Smooth muscle cell of the brain vasculature (primary cell): ENCODE measurements at regions not wholly inside any gene's neighbourhood (a gene's known extent, or its start where the extent isn't known, plus 50 kb on each side); places are given as distances from the start of the nearest gene placed in this dataset.
"Not testable (repeated sequence)": the region's sequence is repeated elsewhere in the genome, so short reads cannot be mapped to it uniquely, and the experiment has no call there.

ENCODE experiments used
- DNase-seq: peaks from one replicate; pipeline ENCODE4 v3.0.0-alpha.2; 2012; ENCODE audit warnings: low read depth, low spot score

DNA sequence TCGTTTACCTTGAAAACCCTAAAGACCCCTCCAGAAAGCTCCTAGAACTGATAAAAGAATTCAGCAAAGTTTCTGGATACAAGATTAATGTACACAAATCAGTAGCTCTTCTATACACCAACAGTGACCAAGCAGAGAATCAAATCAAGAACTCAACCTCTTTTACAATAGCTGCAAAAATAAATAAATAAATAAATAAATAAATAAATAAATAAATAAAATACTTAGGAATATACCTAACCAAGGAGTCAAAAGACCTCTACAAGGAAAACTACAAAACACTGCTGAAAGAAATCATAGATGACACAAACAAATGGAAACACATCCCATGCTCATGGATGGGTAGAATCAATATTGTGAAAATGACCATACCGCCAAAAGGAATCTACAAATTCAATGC, 186.8 kb upstream of the EOLA2 start:
- DNase-seq: not testable (repeated sequence)

DNA sequence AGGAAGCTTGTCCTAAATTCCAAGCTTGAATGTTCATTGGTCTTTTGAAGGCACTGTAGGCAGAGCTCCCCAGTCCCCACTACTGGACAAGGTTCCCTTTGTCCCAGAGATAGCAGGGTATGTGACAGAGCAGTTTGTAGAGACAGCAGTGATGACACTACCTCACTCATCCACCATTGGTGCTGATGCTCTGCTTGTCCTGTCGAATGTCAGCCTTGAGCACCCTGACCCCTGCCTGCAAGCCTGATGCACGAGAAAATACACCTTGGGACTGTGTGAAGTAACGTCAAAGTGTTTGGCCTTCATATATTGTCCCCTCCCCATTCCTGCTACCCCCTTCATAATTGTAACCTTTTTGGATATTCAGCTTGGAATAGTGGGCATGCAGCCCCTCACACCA, 188.9 kb upstream of the EOLA2 start:
- DNase-seq: no peak

DNA sequence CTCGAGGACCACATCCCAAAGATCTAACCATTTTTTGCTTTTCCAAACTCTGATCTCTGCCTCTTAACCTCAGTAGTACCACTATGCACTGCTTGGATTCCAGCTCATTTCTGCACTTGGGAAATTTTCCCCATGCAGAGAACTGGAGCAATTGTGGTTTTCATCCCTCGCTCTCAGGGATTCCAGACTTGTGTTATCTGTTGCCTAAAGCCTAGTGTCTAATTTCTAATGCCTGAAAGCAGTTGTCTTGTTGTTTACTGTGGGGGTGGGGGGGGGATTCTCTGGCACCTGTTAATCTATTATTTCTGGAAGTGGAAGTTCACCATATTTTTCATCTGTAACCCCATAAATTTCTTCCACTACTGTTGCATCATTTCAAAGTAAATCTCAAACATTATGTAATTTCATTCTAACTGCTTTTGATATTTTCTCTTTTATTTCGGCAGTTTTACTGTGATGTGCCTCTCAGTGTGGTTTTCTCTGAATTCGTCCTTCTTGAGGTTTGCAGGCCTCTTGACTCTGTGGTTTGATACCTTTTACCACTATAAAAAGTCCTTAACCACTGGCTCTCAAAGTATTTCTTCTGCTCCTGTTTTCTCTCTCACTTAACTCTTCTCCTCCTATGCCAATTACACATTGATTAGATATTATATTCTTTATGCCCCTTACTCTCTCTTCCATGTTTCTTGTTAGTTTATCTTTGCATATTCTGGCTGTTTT, 205.6 kb upstream of the EOLA2 start:
- DNase-seq: no peak

DNA sequence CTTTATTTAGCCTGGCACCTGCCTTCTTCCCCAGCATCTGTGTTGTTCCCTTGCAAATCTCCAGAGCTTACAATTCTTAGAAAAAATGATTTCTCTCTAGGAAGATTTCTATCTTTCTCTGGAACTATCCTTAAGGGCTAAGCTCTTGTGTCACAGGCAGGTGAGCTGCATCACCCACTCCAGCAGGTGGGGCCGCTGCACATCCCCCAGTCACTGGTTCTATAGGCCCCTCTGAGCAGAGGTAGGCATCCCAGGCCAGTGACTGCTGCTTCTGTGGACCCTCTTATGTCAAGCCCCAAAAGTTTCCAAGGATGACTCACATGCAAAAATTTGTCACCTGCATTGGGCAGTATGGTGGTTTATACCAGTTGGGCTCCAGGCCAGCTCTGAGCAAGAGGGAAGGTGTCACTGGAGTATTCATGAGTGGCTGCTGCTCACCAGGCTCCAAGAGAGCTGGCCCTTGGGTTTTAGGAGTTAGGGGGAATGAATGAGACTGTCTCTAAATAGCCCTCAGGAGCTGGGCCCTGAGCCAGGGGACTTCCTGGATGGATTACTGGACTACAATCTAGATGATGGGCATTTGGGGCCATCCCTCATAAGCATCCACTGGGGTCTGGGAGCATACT, 208.1 kb upstream of the EOLA2 start:
- DNase-seq: no peak

DNA sequence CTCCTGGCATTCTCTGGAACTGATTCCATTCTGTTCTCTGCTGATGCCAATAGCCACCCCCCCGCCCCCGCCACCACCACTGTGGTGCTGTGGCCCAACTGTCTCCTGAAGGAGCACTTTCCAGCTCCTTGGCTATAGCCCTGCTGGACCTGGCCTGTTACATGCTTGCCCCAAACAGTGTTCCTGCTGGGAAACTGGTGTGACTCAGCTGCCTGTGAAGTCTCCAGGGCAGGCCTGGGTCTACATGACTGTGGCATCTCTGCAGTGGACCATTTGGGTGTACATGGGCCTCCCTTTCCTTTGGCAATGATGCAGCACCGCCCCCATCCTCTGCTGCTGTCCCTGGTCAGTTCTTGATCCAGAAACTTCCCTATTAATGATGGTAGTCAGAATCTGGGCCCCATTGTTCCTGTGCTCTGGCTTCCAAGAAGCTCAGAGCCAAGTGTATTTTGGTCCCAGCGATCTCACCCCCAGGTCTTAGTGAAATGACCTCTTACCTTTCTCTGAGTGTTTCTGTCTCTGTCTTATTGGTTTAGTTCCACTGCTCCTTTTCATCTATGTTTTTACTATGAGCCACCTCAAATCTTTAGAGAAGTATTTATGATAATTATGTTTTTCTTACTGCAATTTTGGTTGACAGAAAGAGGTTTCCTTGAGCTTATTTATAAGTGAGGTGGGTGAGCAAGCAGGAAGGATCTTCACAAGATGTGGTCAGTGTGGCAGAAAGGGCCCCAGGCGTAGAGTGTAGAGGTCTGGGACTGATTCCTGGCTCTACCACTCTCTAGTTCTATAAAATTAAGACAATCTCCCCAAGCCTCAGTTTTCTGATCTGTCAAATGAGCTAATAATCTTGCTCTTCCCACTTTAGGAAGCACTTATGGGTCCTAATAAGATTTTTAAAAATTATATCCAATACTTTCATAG, 210.7 kb upstream of the EOLA2 start:
- DNase-seq: no peak

DNA sequence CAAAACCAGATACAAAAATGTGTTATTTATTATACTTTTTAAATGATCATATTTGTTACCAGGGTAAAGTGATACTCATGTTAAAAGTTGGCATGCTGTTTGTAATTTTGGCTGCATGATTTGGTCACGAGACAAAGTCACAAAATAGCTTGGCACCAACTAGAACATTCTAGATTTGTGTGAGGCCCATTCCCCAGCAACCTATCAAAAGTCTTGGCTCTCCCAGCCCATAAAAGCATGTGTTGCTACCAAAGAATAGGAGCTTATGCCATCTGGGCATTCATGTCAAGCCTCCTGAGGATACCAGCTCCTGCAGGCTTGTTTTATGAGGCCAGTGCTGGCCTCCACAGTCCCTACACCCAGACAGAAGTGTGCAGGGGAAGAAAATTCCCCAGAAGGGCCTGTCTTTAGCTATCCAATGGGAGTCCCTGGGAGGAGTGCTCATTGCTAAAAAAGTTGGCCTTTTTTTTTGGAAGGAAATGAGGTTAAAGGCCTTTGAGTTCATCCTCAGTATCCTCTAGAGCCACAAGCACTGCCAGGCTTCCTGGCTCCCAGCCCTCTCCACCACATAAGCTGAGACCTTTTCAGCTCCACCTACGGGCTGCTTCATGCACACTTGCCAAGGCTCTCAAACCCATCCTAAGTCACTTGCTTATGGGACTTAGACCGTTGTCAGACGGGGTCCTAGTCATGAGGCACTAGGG, 211.9 kb upstream of the EOLA2 start:
- DNase-seq: no peak

DNA sequence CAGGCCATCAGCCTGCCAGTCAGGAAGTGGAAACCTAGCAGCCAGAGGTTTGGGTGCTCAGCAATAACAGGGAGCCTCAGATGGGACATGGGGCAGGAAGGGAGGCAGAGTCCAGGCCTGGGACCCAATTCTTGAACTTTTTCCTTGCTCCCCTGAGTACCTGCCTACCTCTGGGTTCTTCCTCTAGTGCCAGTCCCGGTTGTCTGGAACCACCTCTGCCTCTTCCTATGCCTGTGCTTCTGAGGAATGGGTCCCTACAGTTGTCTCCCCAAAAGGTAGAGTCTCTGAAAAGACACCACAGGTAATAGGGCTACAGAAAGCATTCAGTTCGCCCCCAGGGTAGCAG, 212.4 kb upstream of the MAMLD1 start:
- no peak for DNase-seq

DNA sequence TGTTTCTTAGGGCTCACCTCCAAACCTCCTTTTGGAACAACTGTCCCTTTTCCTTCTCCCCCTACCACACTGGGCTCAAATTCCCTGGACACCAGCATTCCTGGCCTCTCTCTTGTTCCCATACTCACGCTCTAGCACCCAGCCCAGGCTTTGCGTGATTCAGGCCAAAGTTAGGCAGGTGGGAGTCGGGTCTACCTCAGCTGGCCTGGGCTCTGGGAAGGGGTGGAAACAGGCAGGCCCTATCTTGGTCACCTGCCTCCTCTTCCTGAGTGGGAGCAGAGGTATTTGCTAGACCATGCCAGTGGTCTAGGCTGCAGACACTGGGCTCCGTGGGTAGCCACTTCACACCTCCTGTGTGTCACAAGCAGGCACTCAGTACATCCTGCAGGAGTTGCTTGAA, 211.1 kb upstream of the MAMLD1 start:
- DNase-seq: no peak

DNA sequence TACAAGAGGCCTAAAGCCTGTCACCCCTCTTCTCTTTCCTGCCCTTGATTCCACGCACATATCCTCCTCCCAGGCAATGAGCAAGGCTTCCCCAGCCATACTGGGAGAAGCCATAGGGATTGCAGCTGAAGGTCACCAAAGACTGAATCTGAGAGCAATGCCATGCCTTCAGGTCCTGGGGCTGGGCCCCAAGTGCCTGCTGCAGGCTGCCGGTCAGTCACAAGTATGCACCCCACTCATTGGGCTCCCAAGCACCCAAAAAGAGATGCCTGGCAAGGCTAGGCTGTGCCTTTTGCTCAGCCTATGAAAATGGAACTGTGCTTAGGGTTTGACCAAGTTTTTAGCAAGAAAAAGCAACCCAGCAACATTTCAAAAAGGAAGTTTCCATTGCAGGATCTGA, 210.6 kb upstream of the MAMLD1 start:
- DNase-seq: no peak

DNA sequence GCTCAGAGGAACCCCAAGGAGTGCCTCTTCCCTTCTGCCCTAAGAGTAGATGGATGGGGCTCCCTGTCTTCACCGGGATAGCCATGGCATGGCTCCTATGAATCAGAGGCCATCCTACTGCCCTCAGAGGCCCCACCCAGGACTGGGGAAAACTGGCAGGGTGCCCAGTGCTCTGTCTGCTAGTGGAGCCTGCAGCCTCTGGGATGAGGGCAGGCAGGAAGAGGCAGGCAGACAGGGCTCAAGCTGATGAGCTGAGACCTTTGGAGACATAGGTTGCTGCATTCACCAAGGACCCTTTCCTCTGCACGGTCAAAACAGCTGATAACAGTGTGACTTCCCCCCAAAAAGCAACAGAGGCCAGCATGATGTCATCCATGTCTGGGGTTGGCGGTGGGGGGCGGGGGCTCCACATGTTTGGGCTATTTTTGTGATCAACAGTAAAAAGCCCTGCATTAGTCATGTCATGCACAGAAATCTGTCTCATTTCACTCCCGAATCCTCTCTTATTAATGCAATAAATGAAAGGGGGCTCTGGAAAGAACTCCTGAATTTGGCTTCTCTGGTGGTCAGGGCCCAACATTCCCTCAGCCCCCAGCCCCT, 207.6 kb upstream of the MAMLD1 start:
- DNase-seq: peak; percentile 20

DNA sequence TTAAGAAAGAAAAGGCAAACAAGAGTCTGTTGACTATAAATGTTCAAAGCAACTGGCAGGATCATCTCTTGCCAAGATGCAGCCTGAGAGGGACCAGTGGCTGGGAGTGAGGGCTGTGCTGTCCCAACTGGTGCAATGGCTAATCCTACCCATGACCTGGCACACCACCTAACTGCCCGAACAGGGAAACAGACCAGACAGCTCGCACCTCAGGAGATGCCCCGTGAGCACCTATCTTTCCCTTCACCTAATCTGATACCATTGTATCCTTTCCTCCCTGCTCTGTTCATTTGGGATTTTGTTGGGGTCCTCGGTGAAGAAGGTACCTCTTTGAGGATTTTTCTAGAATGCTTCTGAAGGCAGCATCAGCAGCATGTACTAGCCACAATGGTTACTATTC, 206.5 kb upstream of the MAMLD1 start:
- DNase-seq: no peak

DNA sequence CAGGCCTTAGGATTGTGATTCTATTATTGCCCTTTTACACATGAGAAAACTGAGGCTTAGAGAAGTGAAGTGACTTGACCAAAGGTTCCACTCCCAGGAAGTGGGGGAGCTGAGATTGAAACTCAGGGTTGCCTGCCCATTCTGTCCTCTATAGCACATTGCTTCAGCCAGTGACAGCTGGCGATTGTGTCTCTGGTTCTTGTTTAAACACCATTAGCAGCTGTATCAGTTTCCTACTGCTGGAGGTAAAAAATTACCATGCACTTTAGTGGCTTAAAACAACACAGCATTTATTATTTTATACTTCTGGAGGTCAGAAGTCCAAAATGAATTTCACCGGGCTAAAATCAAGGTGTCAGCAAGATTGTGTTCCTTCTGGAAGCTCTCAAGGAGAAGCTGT, 205.8 kb upstream of the MAMLD1 start:
- DNase-seq: no peak

DNA sequence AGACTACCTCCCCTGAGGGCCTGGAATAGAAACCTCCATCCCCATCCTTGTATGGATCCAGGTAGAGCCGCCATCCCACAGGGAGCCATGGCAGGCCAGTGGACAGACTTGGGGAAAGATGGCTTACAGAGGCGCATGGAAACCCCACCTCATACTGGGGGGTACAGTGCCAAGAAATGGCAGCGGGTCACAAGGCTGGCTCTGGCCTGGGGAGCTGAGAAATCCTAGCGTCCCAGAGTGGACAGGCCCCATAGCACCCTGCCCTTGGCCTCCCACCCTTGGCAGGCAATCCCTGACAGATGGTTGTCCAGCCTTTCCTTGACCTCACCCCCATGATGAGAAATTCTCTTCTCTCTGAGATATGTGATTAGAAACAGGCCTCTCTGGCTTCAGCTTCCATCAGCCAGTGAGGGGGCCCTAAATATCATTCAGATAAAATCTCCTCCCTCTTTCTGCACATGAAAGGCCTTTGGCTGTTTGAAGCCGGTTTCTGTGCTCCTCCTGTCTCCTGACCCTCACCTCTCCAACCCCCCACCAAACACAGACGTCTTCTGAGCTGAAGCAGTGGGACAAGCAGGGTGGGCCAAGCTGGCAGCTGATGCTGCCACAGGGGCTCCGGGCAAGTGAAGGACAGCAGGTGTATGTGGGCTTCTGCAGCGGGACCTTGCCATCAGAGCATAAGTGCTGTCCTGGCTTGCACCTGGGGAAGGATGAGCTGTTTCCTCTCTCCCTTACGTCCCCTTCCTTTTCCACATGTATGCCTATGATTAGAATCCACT, 204.4 kb upstream of the MAMLD1 start:
- DNase-seq: no peak

DNA sequence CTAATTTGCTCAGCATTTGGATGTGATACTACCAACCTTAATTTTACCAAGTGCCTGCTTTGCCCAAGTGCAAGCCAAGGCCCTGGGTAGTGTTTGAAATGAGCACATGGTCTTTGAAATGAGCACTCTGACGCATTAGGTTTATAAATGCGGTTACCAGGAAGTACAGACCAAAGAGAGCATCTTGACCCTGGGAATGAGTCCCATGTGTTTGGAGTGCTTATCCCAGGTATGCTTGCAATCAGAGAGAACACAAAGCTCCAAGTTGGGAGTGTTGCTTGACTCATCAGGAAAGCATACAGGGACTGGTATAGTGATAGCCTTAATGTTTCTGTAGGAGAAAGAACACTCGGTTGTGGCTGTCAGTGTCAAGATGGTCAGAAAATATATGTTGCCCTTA, 203.6 kb upstream of the MAMLD1 start:
- no peak for DNase-seq

DNA sequence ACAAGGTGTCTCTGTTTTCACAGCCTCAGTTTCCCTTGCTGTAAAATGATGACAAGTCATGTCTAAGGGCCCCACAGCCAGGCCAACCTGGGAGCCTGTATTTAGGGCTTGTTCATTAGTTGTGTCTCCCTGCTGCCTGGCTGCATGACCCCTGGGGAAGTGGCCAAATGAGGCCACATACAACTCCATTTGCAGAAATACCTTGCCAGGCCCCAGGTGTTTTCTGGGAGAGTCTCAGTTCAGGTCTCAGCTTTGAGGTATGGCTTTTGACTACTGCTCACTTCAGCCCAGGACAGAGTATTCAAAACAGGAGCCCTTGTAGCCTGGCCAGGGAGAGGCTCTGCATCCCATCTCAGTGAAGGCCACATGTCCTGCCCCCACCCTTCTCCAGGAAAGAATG, 202.5 kb upstream of the MAMLD1 start:
- no peak for DNase-seq

DNA sequence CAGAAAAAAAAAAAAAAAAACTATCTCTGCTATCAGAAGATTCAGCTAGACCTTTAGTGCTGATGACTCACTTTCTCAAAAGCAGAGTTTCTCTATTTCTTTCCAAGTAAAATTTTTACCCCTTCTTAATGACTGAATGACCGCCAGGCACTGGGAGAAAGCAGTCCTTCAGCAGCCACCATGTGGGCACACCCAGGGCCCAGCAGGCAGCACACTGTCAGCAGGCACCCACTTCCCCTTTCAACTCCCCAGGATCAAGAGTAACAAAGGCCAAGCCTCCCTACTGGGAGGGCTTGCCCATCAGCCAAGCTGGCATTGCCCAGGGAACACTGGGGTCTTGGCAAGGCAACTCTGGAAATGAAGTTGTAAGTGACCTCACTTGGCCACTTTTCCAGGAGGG, 201.9 kb upstream of the MAMLD1 start:
- DNase-seq: no peak

DNA sequence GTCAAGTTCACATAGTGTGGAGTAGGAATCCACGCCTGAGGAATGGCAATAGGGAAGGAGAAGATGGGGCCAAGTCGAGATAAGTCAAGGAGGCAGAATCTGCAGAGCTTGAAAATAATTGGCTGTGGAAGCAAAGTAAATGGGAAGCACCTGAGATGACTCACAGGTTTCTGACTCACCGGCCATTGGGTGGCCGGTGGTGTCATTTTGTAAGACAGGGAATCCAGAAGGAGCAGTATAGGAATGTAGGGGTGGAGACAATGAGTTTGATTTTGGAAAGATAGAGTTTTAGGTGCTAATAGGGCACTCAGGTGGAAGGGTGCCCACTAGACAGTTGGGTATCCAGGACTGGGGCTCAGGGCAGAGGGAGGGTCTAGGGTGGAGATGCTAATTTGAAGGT, 201.0 kb upstream of the MAMLD1 start:
- DNase-seq: no peak

DNA sequence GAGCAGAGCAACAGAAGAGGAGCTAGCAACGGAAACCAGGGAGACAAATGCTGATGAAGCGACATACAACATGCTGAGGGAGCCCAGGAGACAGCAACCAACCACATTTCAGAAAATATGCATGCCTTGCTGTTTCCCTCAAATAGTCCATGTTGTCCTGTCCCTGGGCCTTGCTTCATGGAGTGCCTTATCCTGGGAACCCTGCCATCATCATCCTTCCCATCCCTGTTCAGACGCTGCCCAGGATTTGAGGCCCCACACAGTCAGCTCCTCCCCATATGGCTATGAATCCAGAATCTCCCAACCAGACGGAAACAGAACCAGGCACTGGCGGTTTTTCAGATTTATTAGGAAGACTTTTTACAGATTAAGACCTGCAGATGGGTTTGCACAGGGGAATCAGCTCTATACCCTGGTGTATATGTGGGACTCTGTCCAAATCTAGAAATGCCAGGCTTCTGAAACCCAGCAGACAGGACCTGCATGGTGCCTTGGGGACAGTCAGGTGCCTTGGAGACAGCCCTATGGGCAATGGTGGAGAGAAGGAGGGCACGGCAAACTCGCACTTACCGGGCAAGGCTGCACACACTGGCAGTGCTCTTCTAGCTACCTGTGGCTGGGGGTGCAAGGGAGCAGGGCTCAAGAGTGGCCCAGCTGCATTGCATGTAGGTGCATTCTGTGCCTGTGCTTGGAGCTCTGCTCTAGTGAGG, 199.7 kb upstream of the MAMLD1 start:
- no peak for DNase-seq

DNA sequence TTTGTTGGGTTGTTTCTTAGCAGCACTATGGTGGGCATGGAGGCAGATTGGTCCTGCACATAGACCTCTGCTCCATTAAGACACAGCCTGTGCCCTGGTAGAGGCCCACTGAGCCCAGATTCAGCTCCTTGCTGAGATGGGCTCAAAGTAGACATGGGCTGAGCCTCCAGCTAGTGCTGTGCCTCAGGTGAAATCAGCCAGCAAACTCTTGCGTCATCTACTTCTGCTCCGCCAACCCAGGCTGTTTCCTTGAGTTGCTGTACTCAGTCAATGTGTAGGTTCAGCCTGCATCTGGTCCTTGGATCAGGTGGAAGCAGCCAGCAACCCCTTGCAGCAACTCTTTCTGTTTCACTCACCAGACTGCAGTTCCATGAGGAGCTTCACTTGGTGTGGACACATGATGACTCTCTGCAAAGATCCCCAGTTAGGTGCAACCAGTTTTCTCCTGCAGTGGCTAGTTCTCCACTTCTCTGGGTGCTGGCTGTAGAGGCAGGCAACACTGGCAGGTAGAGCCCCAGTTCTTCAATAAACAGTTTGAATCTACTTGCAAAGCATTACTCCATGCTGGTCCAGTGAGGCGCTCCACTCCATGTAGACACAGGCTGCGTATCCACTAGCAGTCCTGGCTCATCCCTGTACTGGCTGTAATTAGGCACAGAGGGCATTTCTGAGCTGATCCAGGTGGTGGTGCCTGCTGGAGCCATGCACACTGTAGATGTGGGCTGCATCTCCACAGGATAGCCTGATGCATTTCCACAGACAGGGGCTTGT, 199.0 kb upstream of the MAMLD1 start:
- DNase-seq: no peak
